Ovary (tissue), 7 donors: ENCODE measurements at regions not wholly inside any gene's neighbourhood (a gene's known extent, or its start where the extent isn't known, plus 50 kb on each side); places are given as distances from the start of the nearest gene placed in this dataset.

Experiments used
- DNase-seq, 5 donors: peaks; one replicate each; pipeline ENCODE4 v3.0.0-alpha.2; 2019 to 2020
- H3K27ac ChIP-seq, 2 donors: fragments of 200-600 bp; one replicate each; pipeline versions ENCODE4 v1.5.1 to v1.8.0; 2019 to 2022
- H3K27me3 ChIP-seq: fragments of 200-600 bp; one replicate; pipeline ENCODE4 v1.8.0; 2022
- H3K36me3 ChIP-seq: fragments of 200-600 bp; sonication (generic); one replicate; pipeline ENCODE4 v1.5.1; 2019
- H3K4me1 ChIP-seq: one replicate; pipeline ENCODE4 v1.8.1; 2013; ENCODE audit warnings: mild to moderate bottlenecking, moderate library complexity; ENCODE audit not compliant: insufficient read depth
- H3K4me3 ChIP-seq: fragments of 200-600 bp; sonication (generic); one replicate; pipeline ENCODE4 v1.5.1; 2017
- H3K9me3 ChIP-seq, 2 donors: fragments of 200-600 bp in 1 of 2; sonication (generic) in 1 of 2; one replicate each; pipeline versions ENCODE4 v1.5.1 to v1.8.1; 2013 to 2019; ENCODE audit warnings: mild to moderate bottlenecking in 1 of 2, moderate library complexity in 1 of 2
- EP300 ChIP-seq: sonication (generic); formaldehyde crosslinking; IDR thresholded peaks from one replicate; pipeline ENCODE4 v1.6.1; 2017; ENCODE audit warnings: antibody characterized with exemption
- POLR2A ChIP-seq: fragments of 450-650 bp; IDR thresholded peaks from one replicate; pipeline ENCODE4 v1.6.1; 2017; ENCODE audit warnings: antibody characterized with exemption, mild to moderate bottlenecking, moderate library complexity
- WGBS, 3 donors: extraction: QIAGEN DNeasy Blood & Tissue Kit in 1 of 3; methylation state at CpG; one replicate each; pipeline versions ENCODE4 v1.1.5 to v1.1.7; 2013 to 2017; 5-methylcytosine and 5-hydroxymethylcytosine counted together
- intact Hi-C, 4 donors: fragments of 100-400 bp; cut with DNase I; formaldehyde crosslinking; loops; one replicate each; pipeline versions ENCODE4 v1.11.0 to v1.15.1; 2022 to 2023
- TF ChIP-seq, protein P1 (sequence below), 3 donors: fragments of 450-650 bp in 2 of 3; fragments of 200-600 bp in 1 of 3; IDR thresholded peaks; one replicate each; pipeline versions ENCODE4 v1.5.1 to v1.8.0; 2016 to 2022; ENCODE audit warnings: antibody characterized with exemption in 3 of 3, mild to moderate bottlenecking in 1 of 3
- donor health status: DM: no; HTN: no; CAD: no; lungs with moderate emphysema.
- donor health status: DM: no; HTN: no; CAD: no.
- donor health status: Bipolar disorder and iron deficiency.
- donor health status: DM: no; HTN: no; CAD: no.
- donor health status: DM: yes; HTN: yes; CAD: no.

GRCh38 chr4:123014038-123014437 is 91.6 kb upstream of the NUDT6 start:
- 13 to 29% (median 13%) methylated on average over 1 of the region's 1 CpG for WGBS, 3 donors
- TF ChIP-seq POLR2A (no peak), EP300 (no peak)
- TF ChIP-seq, protein P1, sequence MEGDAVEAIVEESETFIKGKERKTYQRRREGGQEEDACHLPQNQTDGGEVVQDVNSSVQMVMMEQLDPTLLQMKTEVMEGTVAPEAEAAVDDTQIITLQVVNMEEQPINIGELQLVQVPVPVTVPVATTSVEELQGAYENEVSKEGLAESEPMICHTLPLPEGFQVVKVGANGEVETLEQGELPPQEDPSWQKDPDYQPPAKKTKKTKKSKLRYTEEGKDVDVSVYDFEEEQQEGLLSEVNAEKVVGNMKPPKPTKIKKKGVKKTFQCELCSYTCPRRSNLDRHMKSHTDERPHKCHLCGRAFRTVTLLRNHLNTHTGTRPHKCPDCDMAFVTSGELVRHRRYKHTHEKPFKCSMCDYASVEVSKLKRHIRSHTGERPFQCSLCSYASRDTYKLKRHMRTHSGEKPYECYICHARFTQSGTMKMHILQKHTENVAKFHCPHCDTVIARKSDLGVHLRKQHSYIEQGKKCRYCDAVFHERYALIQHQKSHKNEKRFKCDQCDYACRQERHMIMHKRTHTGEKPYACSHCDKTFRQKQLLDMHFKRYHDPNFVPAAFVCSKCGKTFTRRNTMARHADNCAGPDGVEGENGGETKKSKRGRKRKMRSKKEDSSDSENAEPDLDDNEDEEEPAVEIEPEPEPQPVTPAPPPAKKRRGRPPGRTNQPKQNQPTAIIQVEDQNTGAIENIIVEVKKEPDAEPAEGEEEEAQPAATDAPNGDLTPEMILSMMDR (IDR thresholded peaks at IDR 0.05) = no peak
- Histone ChIP-seq H3K4me3 (no peak overlapping the region), H3K9me3 (no peaks in the 10 kb centered on the region), H3K27ac (no peak overlapping the region), H3K36me3 (no peaks in the 10 kb centered on the region), H3K27me3 (no peaks in the 10 kb centered on the region), H3K4me1 (no peaks in the 10 kb centered on the region)
- DNase-seq = no peak
- intact Hi-C loops = no loop called here

DNA sequence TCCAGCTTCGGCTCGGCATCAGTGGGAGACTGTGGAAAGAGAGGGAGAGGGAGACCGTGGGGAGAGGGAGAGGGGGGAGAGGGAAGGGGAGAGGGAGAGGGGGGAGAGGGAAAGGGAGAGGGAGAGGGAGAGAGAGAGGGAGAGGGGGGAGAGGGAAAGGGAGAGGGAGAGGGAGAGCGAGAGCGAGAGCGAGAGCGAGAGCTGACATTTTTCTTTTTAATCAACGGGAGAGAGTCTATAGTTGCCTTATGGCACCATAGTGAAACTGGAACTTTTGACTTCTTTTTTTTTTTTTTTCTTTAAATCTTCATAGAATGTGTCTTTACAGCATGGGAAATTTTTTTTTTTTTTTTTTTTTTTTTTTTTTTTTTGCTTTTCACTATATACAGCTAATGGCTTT is 94.7 kb upstream of the NUDT6 start:
- no peak for DNase-seq
- no peaks in the 10 kb centered on the region for H3K36me3 ChIP-seq
- H3K4me1 ChIP-seq = no peaks in the 10 kb centered on the region
- no peaks in the 10 kb centered on the region for H3K9me3 ChIP-seq
- intact Hi-C loops = no loop called here
- H3K4me3 ChIP-seq = no peak overlapping the region
- H3K27me3 ChIP-seq = no peaks in the 10 kb centered on the region
- TF ChIP-seq POLR2A (no peak), EP300 (no peak)
- TF ChIP-seq, protein P1 (IDR thresholded peaks at IDR 0.05) = no peak
- 86 to 88% (median 87%) methylated on average over 7 to 8 of the region's 8 CpGs for WGBS, 3 donors
- H3K27ac ChIP-seq = no peak overlapping the region

DNA sequence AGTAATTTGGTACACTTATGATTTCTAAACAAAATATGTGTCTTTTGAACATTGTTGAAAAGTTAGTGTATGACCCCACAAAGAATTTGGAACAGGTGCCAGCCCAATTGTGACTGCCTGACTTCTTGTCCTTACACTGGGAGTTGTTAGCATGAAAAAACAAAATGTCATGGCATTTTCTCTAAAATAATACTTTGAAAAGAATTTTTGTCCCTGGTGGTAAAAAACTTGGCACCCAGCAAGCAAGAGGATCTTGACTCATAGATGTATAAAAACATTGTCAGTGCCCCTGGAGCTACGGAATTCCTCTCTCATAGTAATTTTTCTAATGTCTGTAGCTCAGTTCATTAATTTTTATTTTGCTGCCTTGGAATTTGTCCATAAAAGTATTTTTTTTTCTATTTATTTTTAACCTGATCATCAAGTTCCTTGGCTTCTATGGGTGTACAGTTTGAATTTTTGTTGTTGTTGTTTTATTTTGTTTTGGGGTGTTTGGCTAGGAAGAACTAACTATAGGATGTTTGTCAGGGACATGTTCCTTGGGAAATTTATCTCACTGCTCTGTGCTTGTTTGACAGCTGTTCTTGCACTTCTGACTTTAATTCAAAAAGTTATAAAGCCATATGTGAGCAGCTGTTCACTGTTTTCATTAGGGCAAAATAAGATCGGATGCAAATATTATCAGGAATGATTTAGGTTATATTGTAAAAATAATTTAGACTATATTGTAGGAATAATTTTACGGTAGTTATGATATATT is 95.4 kb upstream of the NUDT6 start:
- Histone ChIP-seq H3K27me3 (no peaks in the 10 kb centered on the region), H3K9me3 (no peaks in the 10 kb centered on the region), H3K4me1 (no peaks in the 10 kb centered on the region), H3K36me3 (no peaks in the 10 kb centered on the region), H3K4me3 (no peak overlapping the region), H3K27ac (no peak overlapping the region)
- no peak for DNase-seq
- intact Hi-C loops = no loop called here
- WGBS, 3 donors = 10 to 30% (median 16%) methylated on average over 3 of the region's 3 CpGs
- TF ChIP-seq EP300 = no peak
- TF ChIP-seq POLR2A = no peak
- TF ChIP-seq, protein P1 (IDR thresholded peaks at IDR 0.05) = no peak

DNA sequence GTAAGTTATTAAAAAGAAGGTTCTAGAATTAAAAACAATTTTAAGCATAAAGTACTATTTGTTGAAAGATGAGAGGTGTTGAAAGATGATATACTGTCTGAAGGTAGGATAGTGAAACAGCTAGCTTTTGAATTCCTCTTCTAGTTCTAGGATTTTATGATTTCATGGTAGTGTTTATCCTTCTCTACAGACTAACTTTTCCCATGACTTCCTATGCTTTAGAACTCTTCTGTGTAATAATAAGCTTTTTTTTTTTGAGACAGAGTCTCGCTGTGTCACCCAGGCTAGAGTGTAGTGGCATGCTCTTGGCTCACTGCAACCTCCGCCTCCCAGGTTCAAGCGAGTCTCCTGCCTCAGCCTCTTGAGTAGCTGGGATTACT is 96.0 kb upstream of the NUDT6 start:
- no peaks in the 10 kb centered on the region for H3K27me3 ChIP-seq
- H3K27ac ChIP-seq = no peak overlapping the region
- TF ChIP-seq, protein P1 (IDR thresholded peaks at IDR 0.05) = no peak
- TF ChIP-seq EP300 (no peak), POLR2A (no peak)
- no peak overlapping the region for H3K4me3 ChIP-seq
- H3K36me3 ChIP-seq = no peaks in the 10 kb centered on the region
- intact Hi-C loops = no loop called here
- no peak for DNase-seq
- H3K9me3 ChIP-seq = no peaks in the 10 kb centered on the region
- WGBS, 3 donors = 42 to 57% (median 50%) methylated on average over 3 of the region's 3 CpGs
- no peaks in the 10 kb centered on the region for H3K4me1 ChIP-seq
